ENCODE measurements at regions not wholly inside any gene's neighbourhood (a gene's known extent, or its start where the extent isn't known, plus 50 kb on each side); places are given as distances from the start of the nearest gene placed in this dataset.
A peak's percentile ranks its signal among the peaks of the same experiment; 100 is the strongest.
"Not testable (repeated sequence)": the region's sequence is repeated elsewhere in the genome, so short reads cannot be mapped to it uniquely, and the experiment has no call there.

DNA sequence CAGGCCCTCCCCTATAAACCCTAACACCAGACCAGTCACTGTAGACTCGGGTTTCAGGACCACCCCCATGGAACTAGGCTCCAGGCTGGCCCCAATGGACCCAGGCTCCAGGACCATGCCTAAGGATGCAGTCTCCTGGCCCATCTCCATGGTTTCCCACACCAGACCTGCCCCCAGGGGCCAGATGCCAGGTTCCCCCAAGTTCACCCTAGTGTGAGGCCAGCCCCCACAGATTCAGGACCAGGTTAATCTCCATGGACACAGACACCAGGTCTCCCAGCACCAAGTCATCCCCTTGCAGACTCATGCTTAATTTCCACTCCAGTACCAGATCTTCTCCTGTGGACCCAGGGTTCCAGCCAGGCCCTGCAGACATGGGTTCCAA, 103.8 kb upstream of the LANCL2 start:
- H3K27ac Mint-ChIP-seq: no peak overlapping the region
- ChIA-PET CTCF (ENCODE audit: partially characterized antibody) (no interaction called here), POLR2A (ENCODE audit: partially characterized antibody) (no interaction called here)
- no peak overlapping the region for H3K4me3 Mint-ChIP-seq
- H3K4me1 Mint-ChIP-seq: peaks cover 0 to 5% (median under 1%) of the 10 kb centered on the region in 4 donors
- H3K36me3 Mint-ChIP-seq: no peaks in the 10 kb centered on the region
- H3K27ac ChIP-seq (ENCODE audit: low read depth, low read length): no peak overlapping the region
- intact Hi-C loops (cut with micrococcal nuclease): no loop called here
- no peaks in the 10 kb centered on the region for H3K4me1 ChIP-seq (ENCODE audit: insufficient read depth, low read length)
- H3K27me3 ChIP-seq (ENCODE audit: insufficient read depth, low read length): peaks cover 4% of the 10 kb centered on the region
- no peaks in the 10 kb centered on the region for H3K36me3 ChIP-seq (ENCODE audit: insufficient read depth, low read length)
- no peak for DNase-seq
- H3K9me3 Mint-ChIP-seq: no peaks in the 10 kb centered on the region
- no peak overlapping the region for H3K4me3 ChIP-seq (ENCODE audit: low read length in 2 of 2)
- no peaks in the 10 kb centered on the region for H3K9me3 ChIP-seq (ENCODE audit: control insufficient read depth in 1 of 2, low read length in 2 of 2)
- peaks cover 4 to 15% of the 10 kb centered on the region in 2 donors for H3K27me3 Mint-ChIP-seq

DNA sequence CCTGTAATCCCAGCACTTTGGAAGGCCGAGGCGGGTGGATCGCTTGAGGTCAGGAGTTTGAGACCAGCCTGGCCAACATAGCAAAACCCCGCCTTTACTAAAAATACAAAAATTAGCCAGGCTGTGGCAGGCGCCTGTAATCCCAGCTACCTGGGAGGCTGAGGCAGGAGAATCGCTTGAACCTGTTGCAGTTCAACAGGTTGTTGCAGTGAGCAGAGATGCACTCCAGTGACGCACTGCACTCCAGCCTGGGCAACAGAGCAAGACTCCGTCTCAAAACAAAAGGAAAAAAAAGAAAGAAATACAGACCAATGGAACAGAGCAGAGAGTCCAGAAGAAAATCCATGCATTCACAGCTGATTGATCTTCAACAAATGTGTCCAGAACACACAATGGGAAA, 99.8 kb upstream of the LANCL2 start:
- H3K36me3 Mint-ChIP-seq; H3K36me3 ChIP-seq (ENCODE audit: insufficient read depth, low read length); H3K27me3 Mint-ChIP-seq; DNase-seq; H3K9me3 ChIP-seq (ENCODE audit: control insufficient read depth in 1 of 2, low read length in 2 of 2); H3K27ac Mint-ChIP-seq; H3K9me3 Mint-ChIP-seq; intact Hi-C loops (cut with micrococcal nuclease); H3K4me3 ChIP-seq (ENCODE audit: low read length in 2 of 2); H3K4me1 Mint-ChIP-seq; H3K4me1 ChIP-seq (ENCODE audit: insufficient read depth, low read length); H3K27me3 ChIP-seq (ENCODE audit: insufficient read depth, low read length); H3K27ac ChIP-seq (ENCODE audit: low read depth, low read length); H3K4me3 Mint-ChIP-seq: not testable (repeated sequence)
- POLR2A ChIA-PET (ENCODE audit: partially characterized antibody): interaction anchor here (0.9 kb wide), 1 partner anchor 11 kb away, joined by 3 read pairs; no protein-coding TSS in a partner anchor
- CTCF ChIA-PET (ENCODE audit: partially characterized antibody): interaction anchor here (1.0 to 1.5 kb wide), 3 partner anchors 10 to 38 kb away, joined by 3 to 8 read pairs (median 5); no protein-coding TSS in a partner anchor

DNA sequence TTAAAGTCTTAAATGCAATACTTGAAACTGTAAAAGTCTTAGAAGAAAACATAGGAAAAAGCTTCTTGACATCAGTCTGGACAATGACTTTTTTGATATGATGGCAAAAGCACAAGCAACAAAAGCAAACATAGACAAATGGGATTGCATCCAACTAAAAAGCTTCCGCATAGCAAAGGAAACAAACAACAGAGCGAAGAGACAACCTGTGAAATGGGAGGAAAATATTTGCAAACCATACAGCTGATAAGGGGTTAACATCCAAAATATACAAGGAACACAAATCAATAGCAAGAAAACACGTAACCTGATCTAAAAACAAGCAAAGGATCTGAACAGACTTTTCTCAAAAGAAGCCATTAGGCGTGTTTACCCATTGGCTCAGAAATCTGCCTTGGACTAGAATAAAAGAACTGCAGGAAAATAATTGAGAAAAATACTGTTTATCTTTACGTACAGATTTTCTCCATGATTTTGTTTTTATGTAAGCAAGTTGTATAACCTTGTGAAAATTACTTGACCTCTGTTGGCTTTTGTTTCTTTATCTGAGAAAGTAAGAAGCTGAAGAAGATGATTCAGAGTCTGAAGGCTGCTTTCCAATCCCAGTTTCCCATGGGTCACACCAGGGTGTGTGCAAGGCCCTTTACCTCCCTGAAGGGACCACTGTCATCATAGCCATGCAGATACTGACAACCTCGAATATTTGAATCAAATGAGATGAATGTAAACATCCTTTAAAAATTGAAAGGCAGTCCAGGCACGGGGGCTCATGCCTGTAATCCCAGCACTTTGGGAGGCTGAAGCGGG, 99.1 kb upstream of the LANCL2 start:
- Mint-ChIP-seq H3K4me3 (no peak overlapping the region), H3K27ac (peak overlapping the region in 1 of 7 donors; percentile 16), H3K9me3 (peaks cover 0 to 2% (median 0%) of the 10 kb centered on the region in 8 donors), H3K27me3 (peaks cover 3 to 4% of the 10 kb centered on the region in 2 donors), H3K36me3 (no peaks in the 10 kb centered on the region), H3K4me1 (no peaks in the 10 kb centered on the region)
- DNase-seq: no peak
- ChIA-PET CTCF (ENCODE audit: partially characterized antibody) (interaction anchor here (1.5 kb wide), 2 partner anchors 11 to 37 kb away, joined by 3 to 5 read pairs; no protein-coding TSS in a partner anchor), POLR2A (ENCODE audit: partially characterized antibody) (interaction anchor here (0.9 kb wide), 1 partner anchor 12 kb away, joined by 3 read pairs; no protein-coding TSS in a partner anchor)
- no peaks in the 10 kb centered on the region for H3K27me3 ChIP-seq (ENCODE audit: insufficient read depth, low read length)
- no peaks in the 10 kb centered on the region for H3K36me3 ChIP-seq (ENCODE audit: insufficient read depth, low read length)
- H3K9me3 ChIP-seq (ENCODE audit: control insufficient read depth in 1 of 2, low read length in 2 of 2): no peaks in the 10 kb centered on the region
- intact Hi-C loops (cut with micrococcal nuclease): no loop called here
- no peak overlapping the region for H3K27ac ChIP-seq (ENCODE audit: low read depth, low read length)
- H3K4me3 ChIP-seq (ENCODE audit: low read length in 2 of 2): no peak overlapping the region
- H3K4me1 ChIP-seq (ENCODE audit: insufficient read depth, low read length): no peaks in the 10 kb centered on the region

DNA sequence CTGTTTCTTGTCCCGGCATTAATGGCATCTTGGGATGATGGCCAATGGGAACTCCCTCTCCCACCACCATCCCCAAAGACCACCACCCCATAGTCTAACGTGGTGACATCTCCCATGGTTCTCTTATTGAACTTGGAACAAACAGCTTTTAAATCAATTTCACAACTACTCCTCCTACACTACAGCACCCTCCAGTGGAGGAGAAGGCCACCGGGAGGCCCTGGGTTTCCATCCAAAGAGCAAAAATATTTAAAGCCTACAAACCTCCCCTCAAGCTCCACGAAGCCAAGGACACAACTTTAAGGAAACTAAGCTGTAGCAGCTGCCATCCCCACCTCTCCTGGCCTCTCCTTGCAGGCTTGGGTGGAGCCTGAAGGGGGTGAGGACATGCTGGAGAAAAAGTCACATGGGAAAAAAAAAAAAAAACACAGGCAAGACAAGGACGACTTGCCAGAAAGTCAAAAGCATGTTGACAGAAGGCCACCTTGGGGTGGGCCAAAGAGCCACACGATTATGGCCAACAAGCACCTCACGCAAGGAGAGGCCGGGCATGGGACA, 94.0 kb upstream of the LANCL2 start:
- Mint-ChIP-seq H3K27ac (no peak overlapping the region), H3K4me1 (no peaks in the 10 kb centered on the region), H3K9me3 (peaks cover 0 to 2% (median 0%) of the 10 kb centered on the region in 8 donors), H3K27me3 (peaks cover 0 to 5% of the 10 kb centered on the region in 2 donors), H3K36me3 (no peaks in the 10 kb centered on the region), H3K4me3 (no peak overlapping the region)
- intact Hi-C loops (cut with micrococcal nuclease): no loop called here
- Histone ChIP-seq H3K4me1 (ENCODE audit: insufficient read depth, low read length) (no peaks in the 10 kb centered on the region), H3K9me3 (ENCODE audit: control insufficient read depth in 1 of 2, low read length in 2 of 2) (no peaks in the 10 kb centered on the region), H3K27me3 (ENCODE audit: insufficient read depth, low read length) (no peaks in the 10 kb centered on the region), H3K36me3 (ENCODE audit: insufficient read depth, low read length) (no peaks in the 10 kb centered on the region), H3K27ac (ENCODE audit: low read depth, low read length) (no peak overlapping the region), H3K4me3 (ENCODE audit: low read length in 2 of 2) (no peak overlapping the region)
- ChIA-PET POLR2A (ENCODE audit: partially characterized antibody) (interaction anchor here (0.6 kb wide), 1 partner anchor 92 kb away, joined by 3 read pairs; no protein-coding TSS in a partner anchor), CTCF (ENCODE audit: partially characterized antibody) (interaction anchor here (0.7 to 1.9 kb wide), 3 partner anchors 16 to 298 kb away, joined by 3 to 9 read pairs (median 5); no protein-coding TSS in a partner anchor)
- DNase-seq: no peak

DNA sequence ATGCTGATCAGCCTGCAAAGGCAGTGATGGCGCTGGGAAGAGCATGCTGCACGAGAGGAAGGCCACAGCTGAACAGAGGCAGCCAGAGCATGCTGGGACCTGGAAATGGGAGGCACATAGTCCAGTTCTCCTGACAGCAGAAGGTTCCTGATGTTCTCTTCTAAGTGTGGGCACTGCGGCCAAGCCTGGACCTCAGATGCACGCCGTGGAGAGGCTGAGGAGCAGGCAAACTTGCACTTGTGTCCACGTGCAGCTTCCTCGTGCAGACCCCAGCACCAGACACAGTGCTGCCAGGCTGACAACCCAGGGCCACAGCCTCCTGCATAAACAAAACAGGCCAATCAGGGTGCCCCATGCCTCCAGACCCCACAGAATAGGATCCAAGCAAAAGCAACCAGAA, 93.5 kb upstream of the LANCL2 start:
- Histone ChIP-seq H3K4me3 (ENCODE audit: low read length in 2 of 2) (no peak overlapping the region), H3K27ac (ENCODE audit: low read depth, low read length) (no peak overlapping the region), H3K9me3 (ENCODE audit: control insufficient read depth in 1 of 2, low read length in 2 of 2) (no peaks in the 10 kb centered on the region), H3K36me3 (ENCODE audit: insufficient read depth, low read length) (no peaks in the 10 kb centered on the region), H3K27me3 (ENCODE audit: insufficient read depth, low read length) (no peaks in the 10 kb centered on the region), H3K4me1 (ENCODE audit: insufficient read depth, low read length) (no peaks in the 10 kb centered on the region)
- POLR2A ChIA-PET (ENCODE audit: partially characterized antibody): no interaction called here
- Mint-ChIP-seq H3K36me3 (no peaks in the 10 kb centered on the region), H3K27ac (no peak overlapping the region), H3K4me3 (no peak overlapping the region), H3K9me3 (peaks cover 0 to 2% (median 0%) of the 10 kb centered on the region in 8 donors), H3K4me1 (no peaks in the 10 kb centered on the region), H3K27me3 (peaks cover 0 to 5% of the 10 kb centered on the region in 2 donors)
- DNase-seq: no peak
- intact Hi-C loops (cut with micrococcal nuclease): no loop called here
- CTCF ChIA-PET (ENCODE audit: partially characterized antibody): interaction anchor here (1.5 to 1.9 kb wide), 2 partner anchors 16 to 144 kb away, joined by 5 to 9 read pairs; no protein-coding TSS in a partner anchor

DNA sequence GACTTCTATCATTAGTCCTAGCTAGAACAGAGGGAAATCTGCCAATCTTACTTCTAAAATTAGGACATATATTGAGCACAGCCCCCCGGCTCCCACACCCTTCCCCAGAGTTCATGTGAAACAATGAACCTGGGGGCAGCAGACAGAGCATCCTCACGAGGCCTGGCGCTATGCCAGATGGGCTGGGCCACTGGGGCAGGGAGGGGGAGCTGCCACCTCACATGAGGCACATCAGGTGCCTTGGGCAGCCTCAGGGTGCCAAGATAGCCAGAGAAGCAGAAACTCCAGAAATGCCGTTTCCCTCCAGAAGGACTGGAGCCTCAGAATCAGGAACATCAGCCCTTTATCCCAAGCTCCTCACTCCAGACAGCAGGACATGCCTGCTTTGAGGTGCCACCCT, 92.8 kb upstream of the LANCL2 start:
- H3K4me1 ChIP-seq (ENCODE audit: insufficient read depth, low read length): no peaks in the 10 kb centered on the region
- H3K36me3 ChIP-seq (ENCODE audit: insufficient read depth, low read length): no peaks in the 10 kb centered on the region
- DNase-seq: no peak
- Mint-ChIP-seq H3K4me3 (no peak overlapping the region), H3K36me3 (no peaks in the 10 kb centered on the region), H3K27ac (no peak overlapping the region), H3K27me3 (peaks cover 0 to 5% of the 10 kb centered on the region in 2 donors), H3K4me1 (no peaks in the 10 kb centered on the region), H3K9me3 (peaks cover 0 to 2% (median 0%) of the 10 kb centered on the region in 8 donors)
- intact Hi-C loops (cut with micrococcal nuclease): no loop called here
- H3K9me3 ChIP-seq (ENCODE audit: control insufficient read depth in 1 of 2, low read length in 2 of 2): no peaks in the 10 kb centered on the region
- H3K4me3 ChIP-seq (ENCODE audit: low read length in 2 of 2): no peak overlapping the region
- H3K27ac ChIP-seq (ENCODE audit: low read depth, low read length): no peak overlapping the region
- no peaks in the 10 kb centered on the region for H3K27me3 ChIP-seq (ENCODE audit: insufficient read depth, low read length)
- ChIA-PET POLR2A (ENCODE audit: partially characterized antibody) (no interaction called here), CTCF (ENCODE audit: partially characterized antibody) (interaction anchor here (1.5 kb wide), 1 partner anchor 143 kb away, joined by 5 read pairs; no protein-coding TSS in a partner anchor)

DNA sequence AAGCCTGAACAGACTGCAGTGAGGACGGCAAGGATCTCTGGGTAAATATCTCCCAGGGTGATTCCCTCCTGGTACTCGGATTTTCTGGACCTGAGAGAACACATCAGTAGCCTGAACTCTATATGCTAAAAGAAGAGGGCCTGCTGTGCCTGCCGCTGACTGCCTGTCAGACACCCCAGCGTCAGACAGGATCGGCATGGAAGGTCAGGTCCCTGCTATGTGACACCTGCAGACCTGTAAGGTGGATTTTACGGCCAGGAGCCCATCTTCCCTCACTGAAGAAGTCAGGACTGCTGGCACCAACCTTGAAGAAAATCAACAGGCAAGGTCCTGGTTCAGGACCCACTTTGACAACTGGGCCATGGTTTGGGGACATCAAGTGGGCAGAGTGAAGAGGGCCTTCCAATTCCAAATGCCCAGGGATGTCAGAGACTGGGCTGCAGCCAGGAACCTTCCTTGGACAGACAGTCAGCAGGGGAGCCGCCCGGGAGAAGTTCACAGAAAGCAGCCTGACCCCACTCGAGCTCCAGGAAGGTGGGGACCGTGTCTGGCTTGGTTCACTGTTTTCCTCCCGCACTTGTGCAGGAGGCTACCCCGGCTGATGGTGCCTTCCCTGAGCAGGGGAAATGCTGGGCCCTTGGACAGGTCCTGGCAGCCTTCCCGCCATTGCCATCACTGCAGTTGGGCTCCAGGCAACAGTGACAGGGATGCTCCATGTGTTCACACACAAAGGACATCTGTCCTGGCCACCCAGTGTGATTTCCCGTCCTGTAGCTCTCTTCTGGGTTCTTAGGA, 91.8 kb upstream of the LANCL2 start:
- H3K4me3 Mint-ChIP-seq: no peak overlapping the region
- no peak overlapping the region for H3K4me3 ChIP-seq (ENCODE audit: low read length in 2 of 2)
- no peaks in the 10 kb centered on the region for H3K36me3 ChIP-seq (ENCODE audit: insufficient read depth, low read length)
- intact Hi-C loops (cut with micrococcal nuclease): no loop called here
- no peaks in the 10 kb centered on the region for H3K36me3 Mint-ChIP-seq
- H3K27ac Mint-ChIP-seq: no peak overlapping the region
- H3K27me3 ChIP-seq (ENCODE audit: insufficient read depth, low read length): no peaks in the 10 kb centered on the region
- H3K4me1 ChIP-seq (ENCODE audit: insufficient read depth, low read length): no peaks in the 10 kb centered on the region
- ChIA-PET CTCF (ENCODE audit: partially characterized antibody) (interaction anchor here (1.0 to 1.2 kb wide), 3 partner anchors 15 to 367 kb away, joined by 3 read pairs; no protein-coding TSS in a partner anchor), POLR2A (ENCODE audit: partially characterized antibody) (no interaction called here)
- H3K27me3 Mint-ChIP-seq: peaks cover 0 to 5% of the 10 kb centered on the region in 2 donors
- no peak overlapping the region for H3K27ac ChIP-seq (ENCODE audit: low read depth, low read length)
- no peak for DNase-seq
- peaks cover 0 to 2% (median 0%) of the 10 kb centered on the region in 8 donors for H3K9me3 Mint-ChIP-seq
- H3K4me1 Mint-ChIP-seq: no peaks in the 10 kb centered on the region
- no peaks in the 10 kb centered on the region for H3K9me3 ChIP-seq (ENCODE audit: control insufficient read depth in 1 of 2, low read length in 2 of 2)
